ENCODE measurements at regions not wholly inside any gene's neighbourhood (a gene's known extent, or its start where the extent isn't known, plus 50 kb on each side); places are given as distances from the start of the nearest gene placed in this dataset.
"Not testable (repeated sequence)": the region's sequence is repeated elsewhere in the genome, so short reads cannot be mapped to it uniquely, and the experiment has no call there.

GRCh38 chr1:29758781-29759499 is 522.6 kb downstream of the PTPRU start:
- Mint-ChIP-seq H3K27ac (no peak overlapping the region), H3K4me1 (ENCODE audit: low read depth) (no peaks in the 10 kb centered on the region), H3K4me3 (no peak overlapping the region), H3K27me3 (ENCODE audit: low read depth) (no peaks in the 10 kb centered on the region), H3K36me3 (ENCODE audit: low read depth) (no peaks in the 10 kb centered on the region), H3K9me3 (no peaks in the 10 kb centered on the region)
- DNase-seq (ENCODE audit: low spot score) = no peak

- H3K4me1 Mint-ChIP-seq (ENCODE audit: low read depth) = no peaks in the 10 kb centered on the region
- H3K27me3 Mint-ChIP-seq (ENCODE audit: low read depth) = no peaks in the 10 kb centered on the region
Observed at GRCh38 chr1:29757866-29758780, 521.8 kb downstream of the PTPRU start.

GRCh38 chr1:29756901-29757725 is 520.8 kb downstream of the PTPRU start:
- Mint-ChIP-seq H3K27me3 (ENCODE audit: low read depth) (no peaks in the 10 kb centered on the region), H3K4me1 (ENCODE audit: low read depth) (no peaks in the 10 kb centered on the region), H3K9me3 (no peaks in the 10 kb centered on the region), H3K27ac (no peak overlapping the region), H3K4me3 (no peak overlapping the region), H3K36me3 (ENCODE audit: low read depth) (no peaks in the 10 kb centered on the region)
- no peak for DNase-seq (ENCODE audit: low spot score)

More at GRCh38 chr1:29757866-29758780, 521.8 kb downstream of the PTPRU start:
- DNase-seq (ENCODE audit: low spot score) = no peak
- Mint-ChIP-seq H3K27ac (no peak overlapping the region), H3K36me3 (ENCODE audit: low read depth) (no peaks in the 10 kb centered on the region), H3K9me3 (no peaks in the 10 kb centered on the region), H3K4me3 (no peak overlapping the region)

- DNase-seq (ENCODE audit: low spot score) = no peak
- Mint-ChIP-seq H3K9me3 (no peaks in the 10 kb centered on the region), H3K36me3 (ENCODE audit: low read depth) (no peaks in the 10 kb centered on the region), H3K4me1 (ENCODE audit: low read depth) (no peaks in the 10 kb centered on the region), H3K27ac (no peak overlapping the region), H3K4me3 (no peak overlapping the region), H3K27me3 (ENCODE audit: low read depth) (no peaks in the 10 kb centered on the region)
Observed at GRCh38 chr1:29756498-29756897, 520.2 kb downstream of the PTPRU start.

GRCh38 chr1:29756085-29756484 is 519.8 kb downstream of the PTPRU start:
- Mint-ChIP-seq H3K4me3 (no peak overlapping the region), H3K36me3 (ENCODE audit: low read depth) (no peaks in the 10 kb centered on the region), H3K27me3 (ENCODE audit: low read depth) (no peaks in the 10 kb centered on the region), H3K9me3 (no peaks in the 10 kb centered on the region), H3K27ac (no peak overlapping the region), H3K4me1 (ENCODE audit: low read depth) (no peaks in the 10 kb centered on the region)
- DNase-seq (ENCODE audit: low spot score) = no peak

GRCh38 chr1:29755412-29756015 is 519.2 kb downstream of the PTPRU start:
- not testable (repeated sequence) for H3K27ac Mint-ChIP-seq; H3K4me1 Mint-ChIP-seq (ENCODE audit: low read depth); H3K9me3 Mint-ChIP-seq; H3K27me3 Mint-ChIP-seq (ENCODE audit: low read depth); DNase-seq (ENCODE audit: low spot score); H3K36me3 Mint-ChIP-seq (ENCODE audit: low read depth); H3K4me3 Mint-ChIP-seq

GRCh38 chr1:29754573-29755375 is 518.5 kb downstream of the PTPRU start:
- H3K27ac Mint-ChIP-seq = no peak overlapping the region
- H3K27me3 Mint-ChIP-seq (ENCODE audit: low read depth) = no peaks in the 10 kb centered on the region
- H3K36me3 Mint-ChIP-seq (ENCODE audit: low read depth) = no peaks in the 10 kb centered on the region
- no peaks in the 10 kb centered on the region for H3K4me1 Mint-ChIP-seq (ENCODE audit: low read depth)
- H3K4me3 Mint-ChIP-seq = no peak overlapping the region
- DNase-seq (ENCODE audit: low spot score) = no peak
- no peaks in the 10 kb centered on the region for H3K9me3 Mint-ChIP-seq

- Mint-ChIP-seq H3K9me3 (no peaks in the 10 kb centered on the region), H3K27ac (no peak overlapping the region), H3K4me1 (ENCODE audit: low read depth) (no peaks in the 10 kb centered on the region), H3K27me3 (ENCODE audit: low read depth) (no peaks in the 10 kb centered on the region), H3K36me3 (ENCODE audit: low read depth) (no peaks in the 10 kb centered on the region), H3K4me3 (no peak overlapping the region)
- no peak for DNase-seq (ENCODE audit: low spot score)
Observed at GRCh38 chr1:29753771-29754572, 517.6 kb downstream of the PTPRU start.

GRCh38 chr1:29753244-29753643 is 516.9 kb downstream of the PTPRU start:
- no peaks in the 10 kb centered on the region for H3K9me3 Mint-ChIP-seq
- no peaks in the 10 kb centered on the region for H3K27me3 Mint-ChIP-seq (ENCODE audit: low read depth)
- H3K4me3 Mint-ChIP-seq = no peak overlapping the region
- DNase-seq (ENCODE audit: low spot score) = no peak
- no peaks in the 10 kb centered on the region for H3K36me3 Mint-ChIP-seq (ENCODE audit: low read depth)
- no peaks in the 10 kb centered on the region for H3K4me1 Mint-ChIP-seq (ENCODE audit: low read depth)
- H3K27ac Mint-ChIP-seq = no peak overlapping the region

GRCh38 chr1:29752141-29752540 is 515.8 kb downstream of the PTPRU start:
- Mint-ChIP-seq H3K27me3 (ENCODE audit: low read depth) (no peaks in the 10 kb centered on the region), H3K4me3 (no peak overlapping the region), H3K36me3 (ENCODE audit: low read depth) (no peaks in the 10 kb centered on the region), H3K9me3 (no peaks in the 10 kb centered on the region), H3K27ac (no peak overlapping the region), H3K4me1 (ENCODE audit: low read depth) (no peaks in the 10 kb centered on the region)
- no peak for DNase-seq (ENCODE audit: low spot score)

GRCh38 chr1:29749024-29749945 is 513.0 kb downstream of the PTPRU start:
- Mint-ChIP-seq H3K9me3 (no peaks in the 10 kb centered on the region), H3K4me3 (no peak overlapping the region), H3K4me1 (ENCODE audit: low read depth) (no peaks in the 10 kb centered on the region), H3K36me3 (ENCODE audit: low read depth) (no peaks in the 10 kb centered on the region), H3K27ac (no peak overlapping the region), H3K27me3 (ENCODE audit: low read depth) (no peaks in the 10 kb centered on the region)
- DNase-seq (ENCODE audit: low spot score) = no peak

- Mint-ChIP-seq H3K36me3 (ENCODE audit: low read depth) (no peaks in the 10 kb centered on the region), H3K4me3 (no peak overlapping the region), H3K27me3 (ENCODE audit: low read depth) (no peaks in the 10 kb centered on the region), H3K27ac (no peak overlapping the region), H3K4me1 (ENCODE audit: low read depth) (no peaks in the 10 kb centered on the region), H3K9me3 (no peaks in the 10 kb centered on the region)
- no peak for DNase-seq (ENCODE audit: low spot score)
Observed at GRCh38 chr1:29747196-29747595, 510.9 kb downstream of the PTPRU start.
